GM19395 (cell line): ENCODE measurements at regions not wholly inside any gene's neighbourhood (a gene's known extent, or its start where the extent isn't known, plus 50 kb on each side); places are given as distances from the start of the nearest gene placed in this dataset.
"Not testable (repeated sequence)": the region's sequence is repeated elsewhere in the genome, so short reads cannot be mapped to it uniquely, and the experiment has no call there.

ENCODE experiments used
- ATAC-seq: cut with Tn5 transposase; IDR thresholded peaks from one replicate; pipeline ENCODE4 v1.9.1; 2021; ENCODE audit warnings: mild to moderate bottlenecking, moderate library complexity; ENCODE audit not compliant: unreplicated experiment

DNA sequence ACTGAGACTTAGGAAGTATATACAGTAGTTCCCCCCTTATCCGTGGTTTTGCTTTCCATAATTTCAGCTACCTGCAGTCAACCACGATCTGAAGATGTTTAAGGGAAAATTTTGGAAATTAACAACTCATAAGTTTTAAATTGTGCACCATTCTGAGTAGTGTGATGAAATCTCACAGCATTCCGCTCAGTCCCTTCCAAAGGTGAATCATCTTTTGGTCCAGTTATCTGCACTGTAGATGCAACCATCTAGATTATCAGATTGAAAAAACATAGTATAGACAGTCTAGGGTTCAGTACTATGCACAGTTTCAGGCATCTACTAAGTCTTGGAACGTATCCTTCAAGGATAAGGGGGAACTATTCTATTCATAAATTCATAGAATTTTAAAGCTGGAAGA is 109.0 kb downstream of the ANXA3 start:
- ATAC-seq, result no peak

DNA sequence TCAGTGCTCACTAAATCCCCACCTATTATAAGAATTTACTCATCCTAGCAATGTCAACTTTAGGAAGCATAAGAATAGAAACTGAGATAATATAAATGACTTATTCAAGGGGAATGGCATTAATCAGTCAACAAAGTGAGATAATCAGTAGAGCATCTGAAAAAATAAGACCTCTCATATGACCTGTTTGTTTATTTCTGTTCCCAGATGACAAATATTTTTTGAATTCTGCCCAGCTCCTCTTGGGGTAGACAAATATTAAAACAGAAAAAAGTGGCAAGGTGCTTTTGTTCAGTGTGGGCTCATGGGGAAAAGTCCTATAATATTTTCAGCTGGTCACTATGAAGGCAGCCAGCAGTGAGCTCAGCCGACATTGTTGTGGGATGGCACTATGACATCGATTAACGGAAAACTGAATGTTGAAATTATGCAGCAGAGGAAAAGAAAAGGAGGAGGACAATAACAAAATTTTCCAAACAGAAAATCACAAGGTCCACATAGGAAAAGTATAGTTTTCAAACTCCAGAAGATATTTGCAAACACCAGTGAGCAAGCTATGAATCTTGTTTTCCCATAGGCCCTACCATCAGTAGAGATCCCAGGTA is 109.6 kb downstream of the ANXA3 start:
- no peak for ATAC-seq

DNA sequence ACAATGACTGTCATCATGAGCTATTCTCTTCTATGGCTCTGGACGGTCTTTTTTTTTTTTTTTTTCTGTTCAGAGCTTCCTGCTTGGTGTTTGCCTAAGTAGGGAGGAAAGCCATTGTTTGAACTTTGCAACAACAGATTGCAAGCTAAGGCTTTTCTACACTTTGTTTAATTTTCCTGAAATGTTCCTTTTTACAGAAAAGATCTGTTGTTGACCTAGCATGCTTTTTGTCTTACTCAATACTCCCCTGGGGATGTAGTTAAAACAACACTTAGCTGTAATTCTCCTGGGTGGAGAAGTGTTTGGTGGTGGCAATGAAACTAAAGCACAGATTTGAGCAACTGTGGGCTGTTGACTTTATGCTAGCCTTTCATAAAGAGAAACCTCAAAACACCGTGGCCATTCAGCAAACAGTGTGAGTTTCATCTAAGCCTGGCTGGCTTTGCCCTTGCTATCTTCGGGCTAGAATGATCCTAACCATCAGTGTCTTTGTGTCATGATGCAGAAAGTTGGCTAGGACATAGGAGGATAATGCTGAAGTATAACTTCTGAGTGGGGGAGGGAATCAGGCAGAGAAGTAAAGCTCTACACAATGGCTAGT is 110.5 kb downstream of the ANXA3 start:
- peak; percentile 81 for ATAC-seq

DNA sequence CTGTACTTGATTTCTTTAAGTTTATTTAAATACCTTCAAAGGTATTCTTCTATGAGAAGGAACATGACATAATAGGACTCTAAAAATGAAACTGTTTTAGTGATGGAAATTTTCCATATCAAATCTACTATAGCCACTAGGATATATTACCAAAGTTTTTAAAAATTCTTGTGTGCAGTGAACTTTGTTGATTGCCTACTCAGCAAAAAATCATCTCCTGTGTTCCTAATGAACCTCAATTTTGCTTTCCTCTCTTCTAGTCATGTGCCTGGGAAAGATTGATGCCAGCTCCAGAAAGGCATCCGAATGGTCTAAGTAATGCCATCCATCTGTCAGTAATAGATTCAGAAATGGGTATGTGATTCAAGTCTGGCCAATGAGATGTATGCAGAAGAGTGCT is 111.1 kb downstream of the ANXA3 start:
- ATAC-seq, result no peak

DNA sequence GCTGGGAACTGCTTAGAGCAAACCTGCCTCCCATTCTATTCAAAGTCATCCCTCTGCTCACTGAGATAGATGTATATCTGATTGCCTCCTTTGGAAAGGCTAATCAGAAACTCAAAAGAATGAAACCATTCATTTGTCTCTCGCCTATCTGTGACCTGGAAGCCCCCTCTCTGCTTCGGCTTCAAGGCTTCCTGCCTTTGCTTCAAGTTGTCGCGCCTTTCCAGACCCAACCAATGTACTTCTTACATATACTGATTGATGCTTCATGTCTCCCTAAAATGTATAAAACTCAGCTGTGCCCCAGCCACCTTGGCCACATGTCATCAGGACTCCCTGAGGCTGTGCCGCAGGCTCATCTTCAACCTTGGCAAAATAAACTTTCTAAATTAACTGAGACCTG is 111.9 kb upstream of the BMP2K start:
- ATAC-seq, result not testable (repeated sequence)

DNA sequence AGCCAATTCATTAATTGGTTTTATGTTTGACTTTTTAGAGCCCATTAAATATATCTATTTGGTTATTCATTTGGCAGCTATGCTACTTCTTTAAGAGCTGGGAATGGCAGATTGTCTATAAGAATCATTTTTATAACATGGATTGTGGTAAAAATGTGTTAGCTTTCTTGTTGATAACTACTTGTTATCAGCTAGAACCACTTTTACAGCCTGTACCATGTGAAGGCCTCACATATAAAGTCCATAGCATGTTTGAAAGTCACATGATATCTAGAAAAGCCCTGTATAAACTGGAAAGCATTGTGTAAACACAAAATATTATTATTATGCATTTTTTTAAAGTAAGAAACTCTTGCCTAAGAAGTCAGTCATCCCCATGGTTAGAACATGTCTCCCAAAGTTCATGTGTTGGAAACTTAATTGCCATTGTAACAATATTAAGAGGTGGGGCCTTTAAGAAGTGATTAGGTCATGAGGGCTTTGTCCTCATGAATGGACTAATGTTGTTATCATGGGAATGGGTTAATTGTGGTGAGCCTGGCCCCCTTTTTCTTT is 110.9 kb upstream of the BMP2K start:
- ATAC-seq, result no peak

DNA sequence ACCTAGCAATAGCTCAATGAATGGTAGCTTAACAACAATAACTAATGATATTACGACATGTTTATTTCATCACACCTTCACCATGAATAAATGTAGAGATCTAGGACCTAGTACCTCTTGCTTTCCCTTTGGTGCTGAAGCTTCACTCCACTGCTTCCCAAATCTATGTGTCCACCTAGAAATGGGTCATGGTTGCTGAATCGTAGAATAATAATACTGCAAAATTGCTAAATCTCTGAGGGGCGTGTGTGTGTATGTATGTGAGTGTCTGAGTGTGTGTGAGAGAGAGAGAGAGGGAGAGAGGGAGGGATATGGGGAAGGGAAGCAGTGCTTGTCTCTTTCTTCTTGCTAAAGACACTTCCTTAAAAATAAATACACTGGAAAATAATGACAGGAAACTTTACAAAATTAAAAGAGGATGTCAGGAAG is 109.3 kb upstream of the BMP2K start:
- no peak for ATAC-seq

DNA sequence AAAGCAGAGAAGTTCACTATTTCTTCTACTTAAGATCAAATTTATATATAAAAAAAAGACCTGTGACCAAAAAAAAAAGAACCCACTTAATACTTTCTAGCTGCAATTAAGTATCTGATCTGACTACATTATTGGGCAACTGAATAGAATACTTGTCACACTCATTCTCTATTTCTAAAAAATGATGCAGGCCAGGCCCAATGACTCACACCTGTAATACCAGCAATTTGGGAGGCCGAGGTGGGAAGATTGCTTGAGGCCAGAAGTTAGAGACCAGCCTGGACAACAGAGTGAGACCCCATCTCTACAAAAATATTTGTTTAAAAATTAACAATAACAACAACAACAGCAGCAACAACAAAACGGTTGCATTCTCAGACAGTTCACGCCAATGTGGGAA is 108.8 kb upstream of the BMP2K start:
- peak; percentile 27 for ATAC-seq

DNA sequence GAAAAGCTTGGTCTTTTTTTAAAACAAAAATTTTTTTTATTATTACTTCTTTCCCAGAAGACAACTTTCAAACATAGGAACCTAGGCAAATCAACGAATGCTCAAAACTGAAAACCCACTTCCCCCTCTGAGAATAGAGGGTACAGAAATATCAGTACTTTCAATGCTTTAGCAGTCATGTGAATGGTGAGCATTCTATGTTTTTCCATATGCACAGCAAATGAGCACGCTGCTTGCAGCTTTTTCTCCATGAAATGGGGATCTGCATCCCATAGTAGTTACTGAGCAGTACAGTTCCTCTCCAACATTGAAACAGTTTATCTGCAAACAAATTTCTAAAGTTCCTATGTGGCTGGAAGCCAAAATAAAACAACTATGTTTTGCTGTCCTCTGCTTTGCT is 108.4 kb upstream of the BMP2K start:
- ATAC-seq, result peak; percentile 93

DNA sequence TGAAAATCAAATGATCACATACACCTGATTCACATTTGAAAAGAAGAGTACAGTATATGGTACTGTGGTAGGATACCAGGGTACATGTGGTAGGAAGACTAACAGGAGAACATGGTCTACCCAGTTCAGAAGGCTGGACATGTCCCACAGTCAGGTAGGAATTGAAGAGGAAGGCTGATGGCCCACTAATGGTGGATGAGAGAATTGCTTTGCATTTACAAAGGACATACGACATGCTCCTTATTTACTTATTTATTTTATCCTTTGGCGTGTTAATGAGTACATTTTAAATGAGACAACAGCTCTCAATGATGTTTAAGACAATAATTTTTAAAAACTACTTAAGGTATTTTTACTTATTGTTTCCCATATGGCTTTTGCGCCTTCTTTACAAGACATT is 106.7 kb upstream of the BMP2K start:
- no peak for ATAC-seq

DNA sequence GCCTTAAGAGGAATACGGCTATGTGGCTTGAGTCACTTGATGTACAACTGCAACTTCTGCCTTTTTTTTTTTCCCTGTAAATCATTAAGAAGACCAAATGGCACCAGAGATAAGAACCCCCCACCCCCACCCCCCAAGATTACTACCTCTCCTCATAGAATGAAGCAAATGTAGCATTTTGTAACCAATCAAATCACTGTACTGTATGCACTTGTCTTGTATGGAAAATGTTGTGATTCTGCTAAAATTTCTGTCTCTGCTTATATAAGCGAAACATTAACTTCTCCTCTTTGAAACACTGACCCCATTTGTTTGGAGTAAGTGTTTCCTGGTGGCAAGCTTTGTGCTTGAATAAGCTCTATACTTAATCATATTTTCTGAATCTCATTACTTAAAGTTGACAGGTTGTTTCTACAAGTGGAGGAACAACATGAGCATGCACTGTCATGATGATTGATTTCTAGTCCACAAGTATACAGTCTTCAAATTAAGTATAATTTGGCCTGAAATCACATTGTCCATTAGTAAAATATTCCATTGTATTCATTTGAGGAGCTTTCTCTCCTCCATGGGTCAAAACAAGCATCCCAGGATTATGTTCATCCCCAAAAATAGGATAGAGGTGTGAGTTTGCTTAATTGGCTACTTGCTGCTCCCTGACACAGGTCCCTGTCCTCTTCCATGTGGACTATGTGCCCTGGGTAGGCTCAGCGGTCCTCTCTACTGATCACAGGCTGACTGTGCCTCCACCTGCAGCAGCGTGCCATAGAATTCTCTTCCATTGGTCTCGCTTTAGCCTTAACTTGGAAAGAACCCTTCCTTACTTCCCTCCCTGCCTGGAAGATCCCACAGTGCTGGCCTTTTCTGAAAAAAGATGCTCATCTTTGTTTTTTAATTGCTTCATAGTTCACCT is 104.0 kb upstream of the BMP2K start:
- no peak for ATAC-seq

DNA sequence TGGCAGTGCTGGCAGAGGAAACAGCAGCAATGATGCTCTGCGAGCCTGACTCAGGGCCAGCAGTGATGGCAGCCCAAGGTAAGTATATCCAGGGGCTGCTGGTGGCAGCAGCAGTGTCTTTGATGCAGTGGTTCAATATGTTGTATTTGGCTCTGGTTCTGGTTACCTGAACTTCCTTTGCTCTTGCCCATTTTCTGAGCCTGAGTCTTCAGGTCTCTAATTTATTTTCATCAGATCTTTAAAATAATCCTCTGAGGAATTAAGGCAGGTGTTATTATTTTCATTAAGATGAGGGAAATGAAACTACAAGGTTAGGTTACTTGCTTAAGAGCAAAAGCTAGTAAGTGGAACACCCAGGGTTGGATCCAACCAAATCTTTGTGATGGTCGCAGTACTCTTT is 102.8 kb upstream of the BMP2K start:
- no peak for ATAC-seq

DNA sequence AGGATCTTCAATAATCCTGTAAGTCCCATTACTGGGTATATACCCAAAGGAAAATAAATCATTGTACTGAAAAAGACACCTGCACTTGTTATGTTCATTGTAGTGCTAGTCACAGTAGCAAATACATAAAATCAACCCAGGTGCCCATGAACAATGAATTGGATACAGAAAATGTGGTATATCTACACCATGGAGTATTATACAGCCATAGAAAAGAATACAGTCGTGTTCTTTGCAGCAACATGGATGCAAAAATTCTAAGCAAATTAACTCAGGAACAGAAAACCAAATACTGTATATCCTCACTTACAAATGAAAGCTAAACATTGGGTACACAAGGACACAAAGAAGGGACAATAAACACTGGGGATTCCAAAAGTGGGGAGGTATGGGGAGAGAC is 100.8 kb upstream of the BMP2K start:
- no peak for ATAC-seq

DNA sequence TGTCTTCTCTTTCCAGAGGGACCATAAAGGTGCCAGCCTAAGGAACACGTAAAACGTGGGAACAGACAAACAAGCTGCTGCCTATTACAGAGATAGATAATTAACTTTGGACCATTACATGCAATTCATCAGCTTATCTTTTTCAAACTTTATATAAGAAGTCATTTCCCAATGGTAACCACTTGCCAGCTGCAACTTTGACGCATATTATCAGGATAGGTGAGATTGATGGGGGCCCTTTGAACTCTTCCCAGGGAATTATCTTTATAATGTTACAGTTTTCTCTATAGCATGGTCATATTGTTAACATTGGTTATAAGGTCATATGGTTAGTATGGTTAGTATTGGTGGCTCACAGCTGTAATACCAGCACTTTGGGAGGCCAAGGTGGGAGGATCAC is 94.1 kb upstream of the BMP2K start:
- ATAC-seq, result no peak

DNA sequence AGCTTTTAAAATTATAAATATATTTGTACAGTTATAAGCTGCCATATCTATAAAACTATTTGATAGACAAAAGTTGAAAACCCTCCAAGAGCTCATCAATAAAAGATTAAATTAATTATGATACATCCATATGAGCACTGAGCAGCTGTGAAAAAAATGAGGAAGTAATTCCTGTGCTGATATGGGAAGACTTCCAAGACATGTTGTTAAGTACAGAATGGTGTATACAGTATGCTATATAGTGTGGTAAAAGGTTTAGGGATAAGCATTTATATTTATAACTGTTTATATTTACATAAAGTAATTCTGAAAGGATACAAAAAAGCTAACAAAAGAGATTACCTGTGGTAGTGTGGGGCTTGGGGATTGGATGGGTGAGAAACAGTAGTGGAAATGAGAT is 92.8 kb upstream of the BMP2K start:
- ATAC-seq, result no peak

DNA sequence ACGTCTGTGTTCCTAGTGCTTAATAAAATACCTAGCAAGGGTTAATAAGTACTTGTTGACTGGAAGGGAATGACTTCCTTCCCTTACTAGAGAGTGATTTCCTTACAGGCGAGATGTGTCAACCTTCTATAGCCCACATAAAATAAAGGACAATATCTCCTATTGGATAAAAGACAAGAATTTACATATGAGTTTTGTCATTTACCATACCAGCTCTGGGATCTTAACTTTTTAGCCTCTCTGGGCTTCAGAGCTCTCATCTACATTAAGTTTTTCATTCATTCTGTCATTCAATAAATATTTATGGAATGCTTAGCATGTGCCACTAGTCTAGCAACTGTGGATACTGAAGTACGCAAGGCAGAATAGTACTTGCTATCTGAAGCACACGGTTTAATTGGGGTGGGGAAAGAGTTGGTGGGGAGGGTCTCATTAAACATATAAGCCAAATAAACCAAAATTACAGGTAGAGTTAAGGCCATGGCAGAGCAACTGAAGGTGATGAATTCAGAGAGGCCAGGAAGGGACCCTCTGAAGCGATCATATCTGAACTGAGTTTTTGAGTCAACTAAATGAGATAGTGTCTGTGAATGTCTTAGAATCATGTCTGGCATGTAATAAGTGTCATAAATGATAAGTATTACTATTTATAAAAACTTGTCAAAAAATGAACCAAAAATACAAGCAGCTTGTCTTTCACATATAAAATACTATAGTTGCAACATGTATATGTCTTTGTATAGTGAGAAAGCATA is 91.6 kb upstream of the BMP2K start:
- no peak for ATAC-seq

DNA sequence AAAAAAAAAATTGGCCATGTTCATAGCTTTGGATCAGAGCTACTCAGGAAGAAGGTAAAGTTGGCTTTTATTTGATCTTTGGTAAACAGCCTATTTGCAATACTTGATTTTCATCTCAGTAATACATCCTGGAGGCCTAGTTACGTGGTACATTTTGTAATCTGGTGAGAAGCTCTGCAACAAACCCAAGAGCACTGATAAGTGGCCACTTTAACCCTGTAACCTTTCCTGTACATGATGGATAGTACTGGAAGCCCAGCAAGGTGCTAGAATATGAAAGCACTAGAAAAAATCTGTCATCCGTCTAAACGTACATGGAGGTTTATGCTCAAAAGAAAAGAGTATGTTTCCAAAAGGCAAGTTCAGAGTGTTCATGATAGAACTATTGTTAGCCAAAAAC is 88.3 kb upstream of the BMP2K start:
- ATAC-seq, result no peak

DNA sequence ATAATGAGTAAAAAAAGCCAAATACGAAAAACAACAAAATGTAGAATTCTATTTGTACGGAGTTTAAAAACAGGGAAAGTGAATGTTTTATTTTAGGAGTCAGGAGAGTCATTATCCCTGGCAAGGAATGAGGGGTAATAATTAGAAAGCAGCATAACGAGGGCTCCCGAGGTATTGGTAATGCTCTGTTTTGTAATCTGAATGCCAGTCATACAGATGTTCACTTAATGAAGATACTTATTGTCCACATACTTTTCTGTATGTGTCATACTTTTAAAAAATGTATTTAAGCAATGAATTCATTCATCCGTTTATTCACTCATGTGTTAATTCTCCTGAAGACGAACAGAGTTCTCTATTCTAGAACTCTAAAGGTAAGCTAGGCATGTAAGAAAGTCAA is 87.8 kb upstream of the BMP2K start:
- no peak for ATAC-seq

DNA sequence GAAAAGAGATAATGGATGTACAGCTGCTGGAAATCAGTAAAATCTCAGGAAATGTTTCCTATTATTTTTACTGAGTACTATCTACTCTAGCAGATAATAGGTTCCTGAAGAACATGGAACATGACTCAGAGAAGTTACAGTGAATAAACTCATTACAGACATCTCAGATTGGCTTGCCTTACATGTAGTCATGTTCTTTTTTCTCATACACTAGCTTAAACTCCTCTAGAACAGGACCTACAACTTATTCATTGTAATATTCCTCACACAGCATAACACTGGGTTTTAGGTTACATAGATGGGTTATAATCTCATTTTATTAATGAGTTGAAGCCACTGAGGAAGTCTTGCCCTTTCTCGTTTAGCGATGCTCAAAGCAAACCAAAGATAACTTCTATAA is 86.9 kb upstream of the BMP2K start:
- ATAC-seq, result no peak

DNA sequence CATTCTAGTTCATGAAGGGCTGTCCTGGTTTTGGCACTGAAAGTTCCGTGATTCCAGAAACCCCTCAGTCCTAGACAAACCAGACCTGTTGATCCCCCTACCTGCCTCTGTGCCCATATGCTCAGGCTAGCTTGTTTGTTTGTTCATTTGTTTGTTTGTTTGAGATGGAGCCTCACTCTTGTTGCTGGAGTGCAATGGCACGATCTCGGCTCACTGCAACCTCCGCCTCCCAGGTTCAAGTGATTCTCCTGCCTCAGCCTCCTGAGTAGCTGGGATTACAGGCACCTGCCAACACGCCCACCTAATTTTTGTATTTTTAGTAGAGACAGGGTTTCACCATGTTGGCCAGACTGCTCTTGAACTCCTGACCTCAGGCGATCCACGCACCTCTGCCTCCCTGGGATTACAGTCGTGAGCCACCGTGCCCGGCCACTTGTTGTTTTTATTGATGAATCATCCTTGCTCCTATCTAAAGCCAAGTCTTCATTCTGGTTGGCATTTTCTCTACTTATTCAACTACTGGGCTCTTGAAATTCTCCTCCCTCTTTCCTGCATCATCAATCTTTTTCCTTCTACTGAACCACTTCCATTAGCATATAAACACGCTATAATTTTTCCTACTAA is 86.3 kb upstream of the BMP2K start:
- no peak for ATAC-seq

DNA sequence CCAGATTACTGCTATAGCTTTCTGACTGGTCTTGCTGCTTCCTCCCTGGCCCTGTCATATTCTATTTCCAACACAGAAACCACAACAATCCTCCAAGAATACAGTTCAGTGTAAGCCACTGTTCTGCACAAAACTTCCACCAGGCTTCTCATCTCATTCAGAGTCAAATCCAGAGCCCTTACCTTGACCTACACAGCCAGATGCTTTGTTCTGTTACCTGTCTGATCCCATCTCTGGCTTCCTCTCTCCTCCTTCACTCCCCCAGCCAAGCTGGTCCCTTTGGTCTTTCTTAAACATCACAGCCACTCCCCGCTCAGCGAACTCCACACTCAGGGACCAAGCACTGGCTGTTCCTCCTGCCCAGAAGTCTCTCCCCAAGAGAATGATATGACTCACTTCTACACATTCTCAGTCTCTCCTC is 84.8 kb upstream of the BMP2K start:
- ATAC-seq, result no peak
